Breast epithelium (tissue), 3 donors: ENCODE measurements at regions not wholly inside any gene's neighbourhood (a gene's known extent, or its start where the extent isn't known, plus 50 kb on each side); places are given as distances from the start of the nearest gene placed in this dataset.
A peak's percentile ranks its signal among the peaks of the same experiment; 100 is the strongest.

Experiments
- CTCF ChIP-seq, 3 donors: fragments of 450-650 bp; IDR thresholded peaks; one replicate each; pipeline ENCODE4 v1.5.1; 2016 to 2017; ENCODE audit warnings: antibody characterized with exemption in 3 of 3, mild to moderate bottlenecking in 3 of 3, moderate library complexity in 3 of 3
- POLR2AphosphoS5 ChIP-seq, 3 donors: sonication (generic); formaldehyde crosslinking; IDR thresholded peaks; one replicate each; pipeline ENCODE4 v1.6.1; 2017; ENCODE audit warnings: antibody characterized with exemption in 3 of 3

GRCh38 chr4:30269850-30270249 is 450.3 kb upstream of the PCDH7 start:
- TF ChIP-seq CTCF (IDR thresholded peaks at IDR 0.05) = peak in 1 of 3 donors; percentile 18
- TF ChIP-seq POLR2AphosphoS5 (IDR thresholded peaks at IDR 0.05) = no peak
